ENCODE measurements at regions not wholly inside any gene's neighbourhood (a gene's known extent, or its start where the extent isn't known, plus 50 kb on each side); places are given as distances from the start of the nearest gene placed in this dataset.

- H4K91ac ChIP-seq (replicated peaks; ENCODE audit: insufficient read length, low read length) = no peak overlapping the region
- no peak overlapping the region for H3K9ac ChIP-seq (replicated peaks in 1 of 4; ENCODE audit: extremely low read depth in 1 of 4, low read depth in 3 of 4, low read length in 3 of 4)
- no peak overlapping the region for H3K27ac ChIP-seq (ENCODE audit: low read depth, low read length)
- no peak overlapping the region for H2BK15ac ChIP-seq (ENCODE audit: low read length)
- CTCF ChIA-PET (ENCODE audit: partially characterized antibody) = no interaction called here
- no peaks in the 10 kb centered on the region for H3K27me3 ChIP-seq (replicated peaks in 1 of 4; ENCODE audit: control insufficient read depth in 3 of 4, extremely low read depth in 1 of 4, insufficient read depth in 3 of 4, low read length in 3 of 4)
- H2BK12ac ChIP-seq (ENCODE audit: low read depth, low read length) = no peak overlapping the region
- no peak overlapping the region for H2AK5ac ChIP-seq (ENCODE audit: low read depth, low read length)
- H3K18ac ChIP-seq (ENCODE audit: extremely low read depth, low read length) = no peak overlapping the region
- H3K4me2 ChIP-seq (ENCODE audit: insufficient read depth in 1 of 2, low read depth in 2 of 2, low read length in 2 of 2) = no peak overlapping the region
- H2BK120ac ChIP-seq (replicated peaks; ENCODE audit: low read depth, low read length) = no peak overlapping the region
- no peak overlapping the region for H4K8ac ChIP-seq (ENCODE audit: extremely low read depth, insufficient read depth, low read length)
- no peak overlapping the region for H3K23ac ChIP-seq (ENCODE audit: insufficient read length)
- no peaks in the 10 kb centered on the region for H4K20me1 ChIP-seq (replicated peaks in 1 of 2; ENCODE audit: control insufficient read depth in 1 of 2, insufficient read depth in 2 of 2, low read length in 2 of 2)
- H4K5ac ChIP-seq (ENCODE audit: insufficient read length, low read depth, low read length) = no peak overlapping the region
- no peak for FAIRE-seq
- H3K9me3 ChIP-seq (ENCODE audit: insufficient read depth in 2 of 2, low read depth in 1 of 2, low read length in 1 of 2) = no peaks in the 10 kb centered on the region
- H3K79me2 ChIP-seq (ENCODE audit: control insufficient read depth in 1 of 2, insufficient read depth in 2 of 2, low read length in 2 of 2) = no peaks in the 10 kb centered on the region
- POLR2A ChIA-PET (ENCODE audit: partially characterized antibody) = no interaction called here
- peaks cover 0 to 4% (median 0%) of the 10 kb centered on the region in 4 experiments; a peak in 1 of 7 replicates for H3K4me1 ChIP-seq (replicated peaks in 1 of 4; ENCODE audit: control insufficient read depth in 3 of 4, insufficient read depth in 4 of 4, low read length in 3 of 4)
- TF ChIP-seq SRF (IDR thresholded peaks at IDR 0.05; ENCODE audit: low read depth, low read length) = no peak
- no peak overlapping the region for H2BK5ac ChIP-seq (ENCODE audit: low read depth, low read length)
- WGBS, 2 experiments (ENCODE audit: extremely low coverage in 1 of 2, insufficient coverage in 1 of 2, insufficient read length in 1 of 2, insufficient replicate concordance in 2 of 2, low coverage in 1 of 2, low lambda C conversion rate in 2 of 2, missing lambda C conversion rate in 1 of 2) = 84 to 100% methylated on average over 1 to 2 of the region's 2 CpGs
- H3K36me3 ChIP-seq (ENCODE audit: control insufficient read depth in 2 of 4, insufficient read depth in 4 of 4, low read length in 3 of 4) = no peaks in the 10 kb centered on the region
- H3K4ac ChIP-seq (replicated peaks; ENCODE audit: insufficient read length, low read depth, low read length) = no peak overlapping the region
- H2BK20ac ChIP-seq (ENCODE audit: low read length) = no peak overlapping the region
- no peaks in the 10 kb centered on the region; the same call in 1 of the 2 replicates for H3K23me2 ChIP-seq (ENCODE audit: low read depth, low read length)
- H2AFZ ChIP-seq (ENCODE audit: low read length) = no peak overlapping the region
- no peaks in the 10 kb centered on the region for H3K79me1 ChIP-seq (ENCODE audit: low read depth, low read length)
- H3K14ac ChIP-seq (ENCODE audit: insufficient read length) = no peak overlapping the region
- no peak overlapping the region for H3K56ac ChIP-seq (replicated peaks; ENCODE audit: insufficient read length, low read depth, low read length)
- H3K4me3 ChIP-seq (ENCODE audit: extremely low read depth in 1 of 4, insufficient read depth in 2 of 4, low read depth in 3 of 4, low read length in 4 of 4) = no peak overlapping the region
- no peak for DNase-seq (ENCODE audit: low read depth in 1 of 2, low spot score in 2 of 2)
Observed at GRCh38 chr6:119590066-119590465, 240.5 kb upstream of the MAN1A1 start.
